ENCODE measurements at regions not wholly inside any gene's neighbourhood (a gene's known extent, or its start where the extent isn't known, plus 50 kb on each side); places are given as distances from the start of the nearest gene placed in this dataset.

- no peak for DNase-seq (ENCODE audit: low read depth)
Observed at GRCh38 chr13:106941779-106942178, 373.8 kb upstream of the ARGLU1 start.

GRCh38 chr13:106927421-106927820, 359.5 kb upstream of the ARGLU1 start:
- no peak for DNase-seq (ENCODE audit: low read depth)

GRCh38 chr13:106922384-106922783, 354.4 kb upstream of the ARGLU1 start:
- no peak for DNase-seq (ENCODE audit: low read depth)

- no peak for DNase-seq (ENCODE audit: low read depth)
Observed at GRCh38 chr13:106919638-106920037, 351.7 kb upstream of the ARGLU1 start.

- DNase-seq (ENCODE audit: low read depth), result no peak
Observed at GRCh38 chr13:106919133-106919532, 351.2 kb upstream of the ARGLU1 start.

GRCh38 chr13:106918557-106918860, 350.6 kb upstream of the ARGLU1 start:
- no peak for DNase-seq (ENCODE audit: low read depth)

GRCh38 chr13:106917673-106918556, 350.0 kb upstream of the ARGLU1 start:
- peak; percentile 37 for DNase-seq (ENCODE audit: low read depth)

- no peak for DNase-seq (ENCODE audit: low read depth)
Observed at GRCh38 chr13:106917024-106917571, 349.2 kb upstream of the ARGLU1 start.

GRCh38 chr13:106916329-106916976, 348.5 kb upstream of the ARGLU1 start:
- DNase-seq (ENCODE audit: low read depth), result no peak

- DNase-seq (ENCODE audit: low read depth), result no peak
Observed at GRCh38 chr13:106915146-106915545, 347.2 kb upstream of the ARGLU1 start.

GRCh38 chr13:106911627-106912026, 343.7 kb upstream of the ARGLU1 start:
- no peak for DNase-seq (ENCODE audit: low read depth)

- DNase-seq (ENCODE audit: low read depth), result no peak
Observed at GRCh38 chr13:106911020-106911419, 343.1 kb upstream of the ARGLU1 start.

GRCh38 chr13:106906426-106906996, 338.6 kb upstream of the ARGLU1 start:
- no peak for DNase-seq (ENCODE audit: low read depth)

GRCh38 chr13:106905380-106906162, 337.6 kb upstream of the ARGLU1 start:
- no peak for DNase-seq (ENCODE audit: low read depth)

- DNase-seq (ENCODE audit: low read depth), result no peak
Observed at GRCh38 chr13:106899442-106899841, 331.5 kb upstream of the ARGLU1 start.

GRCh38 chr13:106898231-106898630, 330.3 kb upstream of the ARGLU1 start:
- DNase-seq (ENCODE audit: low read depth), result no peak

GRCh38 chr13:106888148-106888547, 320.2 kb upstream of the ARGLU1 start:
- no peak for DNase-seq (ENCODE audit: low read depth)

GRCh38 chr13:106887686-106888085, 319.7 kb upstream of the ARGLU1 start:
- DNase-seq (ENCODE audit: low read depth), result no peak

- DNase-seq (ENCODE audit: low read depth), result no peak
Observed at GRCh38 chr13:106883976-106884375, 316.0 kb upstream of the ARGLU1 start.

- DNase-seq (ENCODE audit: low read depth), result no peak
Observed at GRCh38 chr13:106882246-106882645, 314.3 kb upstream of the ARGLU1 start.

- no peak for DNase-seq (ENCODE audit: low read depth)
Observed at GRCh38 chr13:106879806-106880205, 311.9 kb upstream of the ARGLU1 start.

- DNase-seq (ENCODE audit: low read depth), result no peak
Observed at GRCh38 chr13:106874323-106874722, 306.4 kb upstream of the ARGLU1 start.
